K562 (cell line): ENCODE measurements at regions not wholly inside any gene's neighbourhood (a gene's known extent, or its start where the extent isn't known, plus 50 kb on each side); places are given as distances from the start of the nearest gene placed in this dataset.

Experiments
- CHD2 ChIP-seq: IDR thresholded peaks from 2 replicates; pipeline ENCODE4 v1.6.1; 2011; ENCODE audit warnings: low read depth, low read length
- CHD4 ChIP-seq: fragments of 200-600 bp; sonication (generic); IDR thresholded peaks from 3 replicates; pipeline ENCODE4 v1.6.1; 2012; ENCODE audit warnings: low read depth, mild to moderate bottlenecking, mixed read lengths, low read length, inconsistent platforms; ENCODE audit not compliant: insufficient read depth, insufficient replicate concordance, poor library complexity, severe bottlenecking
- CSDE1 ChIP-seq, 2 experiments: fragments of 450-650 bp; IDR thresholded peaks; 2 replicates each; pipeline ENCODE4 v1.6.1; 2016; ENCODE audit warnings: mild to moderate bottlenecking in 1 of 2
- DNMT1 ChIP-seq: fragments of 450-650 bp; IDR thresholded peaks from 2 replicates; pipeline ENCODE4 v1.6.1; 2016; ENCODE audit warnings: antibody characterized with exemption, mild to moderate bottlenecking
- EP400 ChIP-seq: fragments of 450-650 bp; IDR thresholded peaks from 2 replicates; pipeline ENCODE4 v1.6.1; 2017; ENCODE audit warnings: antibody characterized with exemption, mild to moderate bottlenecking, moderate library complexity
- EWSR1 ChIP-seq: fragments of 450-650 bp; IDR thresholded peaks from 2 replicates; pipeline ENCODE4 v1.6.1; 2018; ENCODE audit warnings: borderline replicate concordance, mild to moderate bottlenecking, low read depth, moderate library complexity; ENCODE audit not compliant: partially characterized antibody
- HDGF ChIP-seq: fragments of 450-650 bp; IDR thresholded peaks from 2 replicates; pipeline ENCODE4 v1.6.1; 2016
- MAFK ChIP-seq: IDR thresholded peaks from 2 replicates; pipeline ENCODE4 v1.6.1; 2011; ENCODE audit warnings: low read length, improper control_type of control experiment
- MED1 ChIP-seq: sonication (generic); formaldehyde crosslinking; IDR thresholded peaks from 2 replicates; pipeline ENCODE4 v1.8.1; 2023; ENCODE audit warnings: missing genetic modification reagents, borderline replicate concordance
- MTA2 ChIP-seq: fragments of 450-650 bp; IDR thresholded peaks from 2 replicates; pipeline ENCODE4 v1.6.1; 2016; ENCODE audit warnings: low read depth
- NONO ChIP-seq, 2 experiments: fragments of 200-400 bp in 1 of 2; fragments of 450-650 bp in 1 of 2; formaldehyde crosslinking in 1 of 2; IDR thresholded peaks; 2 replicates each; pipeline ENCODE4 v1.6.1; 2017; ENCODE audit warnings: low read depth in 2 of 2, mild to moderate bottlenecking in 2 of 2, moderate library complexity in 2 of 2, low read length in 1 of 2
- PURB ChIP-seq: sonication (generic); formaldehyde crosslinking; IDR thresholded peaks from 2 replicates; pipeline ENCODE4 v1.9.0; 2021; ENCODE audit warnings: low read depth, mild to moderate bottlenecking, missing genetic modification reagents
- RB1 ChIP-seq: fragments of 450-650 bp; IDR thresholded peaks from 2 replicates; pipeline ENCODE4 v1.6.1; 2017; ENCODE audit warnings: low read depth, mild to moderate bottlenecking
- SMARCA4 ChIP-seq: fragments of 450-650 bp; IDR thresholded peaks from 2 replicates; pipeline ENCODE4 v1.6.1; 2016
- SRSF1 ChIP-seq: fragments of 200-400 bp; formaldehyde crosslinking; IDR thresholded peaks from 2 replicates; pipeline ENCODE4 v1.6.1; 2017; ENCODE audit warnings: mild to moderate bottlenecking, low read depth, low read length, moderate library complexity
- TEAD2 ChIP-seq: fragments of 450-650 bp; IDR thresholded peaks from 2 replicates; pipeline ENCODE4 v1.6.1; 2016; ENCODE audit warnings: missing genetic modification characterization, control low read depth, missing compliant biosample characterization
- TFAM ChIP-seq: fragments of 250-450 bp; sonication (Bioruptor Pico); conservative IDR thresholded peaks from 2 replicates; pipeline ENCODE4 v1.5.0; 2021; ENCODE audit warnings: mild to moderate bottlenecking, moderate library complexity
- TOE1 ChIP-seq, 2 experiments: fragments of 450-650 bp in 1 of 2; sonication (generic) in 1 of 2; formaldehyde crosslinking in 1 of 2; IDR thresholded peaks; 2 replicates each; pipeline versions ENCODE4 v1.7.1 to v1.8.0; 2016 to 2022; ENCODE audit warnings: borderline replicate concordance in 2 of 2, mild to moderate bottlenecking in 2 of 2, antibody characterized with exemption in 1 of 2, inconsistent platforms in 1 of 2, low read depth in 1 of 2, missing genetic modification reagents in 1 of 2, moderate library complexity in 1 of 2
- ZFP30 ChIP-seq: fragments of 250-450 bp; sonication (Bioruptor Pico); IDR thresholded peaks from 2 replicates; pipeline ENCODE4 v1.8.0; 2022; ENCODE audit warnings: moderate library complexity, mild to moderate bottlenecking, inconsistent platforms, borderline replicate concordance
- ZNF12 ChIP-seq: sonication (generic); formaldehyde crosslinking; IDR thresholded peaks from 2 replicates; pipeline ENCODE4 v1.4.0; 2020; ENCODE audit warnings: mild to moderate bottlenecking, missing genetic modification reagents
- ZNF239 ChIP-seq: fragments of 250-450 bp; sonication (Bioruptor Pico); IDR thresholded peaks from 2 replicates; pipeline ENCODE4 v1.4.0; 2020; ENCODE audit warnings: mild to moderate bottlenecking
- ZNF57 ChIP-seq: fragments of 450-650 bp; formaldehyde crosslinking; IDR thresholded peaks from 2 replicates; pipeline ENCODE4 v1.4.0; 2020; ENCODE audit warnings: mild to moderate bottlenecking, moderate library complexity
- ZNF586 ChIP-seq: fragments of 450-650 bp; formaldehyde crosslinking; conservative IDR thresholded peaks from 2 replicates; pipeline ENCODE4 v1.4.0; 2020; ENCODE audit warnings: mild to moderate bottlenecking, moderate library complexity
- TF ChIP-seq, protein P1 (sequence below): IDR thresholded peaks from 3 replicates; pipeline ENCODE4 v1.6.1; 2011; ENCODE audit warnings: borderline replicate concordance, mild to moderate bottlenecking; ENCODE audit not compliant: insufficient read length, insufficient read depth
- TF ChIP-seq, protein P2 (sequence below): fragments of 450-650 bp; IDR thresholded peaks from 2 replicates; pipeline ENCODE4 v1.6.1; 2018; ENCODE audit not compliant: partially characterized antibody

DNA sequence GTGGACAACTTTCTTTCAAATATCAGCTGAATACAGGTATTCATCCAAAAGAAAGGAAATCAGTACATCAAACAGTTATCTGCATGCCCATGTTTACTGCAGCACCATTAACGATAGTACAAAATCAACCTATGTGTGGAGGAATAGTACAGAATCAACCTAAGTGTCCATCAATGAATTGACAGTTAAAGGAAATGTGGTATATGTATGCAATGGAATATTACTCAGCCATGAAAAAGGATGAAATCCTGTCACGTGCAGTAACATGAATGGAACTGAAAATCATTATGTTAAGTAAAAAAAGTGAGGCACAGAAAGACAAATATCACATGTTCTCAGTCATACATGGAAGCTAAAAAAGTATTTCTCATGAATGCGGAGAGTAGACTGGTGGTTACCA is 132.3 kb downstream of the MED15 start (continued):
- TF ChIP-seq SMARCA4, result no peak
- TF ChIP-seq TEAD2, result no peak
- TF ChIP-seq TOE1 (IDR thresholded peaks at IDR 0.05; ENCODE audit: borderline replicate concordance), result no peak
- TF ChIP-seq TOE1 (CRISPR knock-in tag; IDR thresholded peaks at IDR 0.05; ENCODE audit: borderline replicate concordance, low read depth), result 0 out of 2 replicates have a peak, but pooled peaks have one; percentile 73
- no peak for TF ChIP-seq ZNF57 (CRISPR knock-in tag)
- no peak for TF ChIP-seq MAFK
- TF ChIP-seq, protein P1, sequence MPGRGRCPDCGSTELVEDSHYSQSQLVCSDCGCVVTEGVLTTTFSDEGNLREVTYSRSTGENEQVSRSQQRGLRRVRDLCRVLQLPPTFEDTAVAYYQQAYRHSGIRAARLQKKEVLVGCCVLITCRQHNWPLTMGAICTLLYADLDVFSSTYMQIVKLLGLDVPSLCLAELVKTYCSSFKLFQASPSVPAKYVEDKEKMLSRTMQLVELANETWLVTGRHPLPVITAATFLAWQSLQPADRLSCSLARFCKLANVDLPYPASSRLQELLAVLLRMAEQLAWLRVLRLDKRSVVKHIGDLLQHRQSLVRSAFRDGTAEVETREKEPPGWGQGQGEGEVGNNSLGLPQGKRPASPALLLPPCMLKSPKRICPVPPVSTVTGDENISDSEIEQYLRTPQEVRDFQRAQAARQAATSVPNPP, result no peak
- TF ChIP-seq NONO (IDR thresholded peaks at IDR 0.05; ENCODE audit: low read depth in 2 of 2, low read length in 1 of 2), result no peak
- peak; percentile 91; the same call in 1 of the 2 replicates for TF ChIP-seq HDGF
- TF ChIP-seq EP400, result no peak
- no peak for TF ChIP-seq ZNF586
- no peak for TF ChIP-seq EWSR1
- no peak for TF ChIP-seq MTA2
- no peak for TF ChIP-seq CHD2
- TF ChIP-seq PURB, result no peak
- TF ChIP-seq DNMT1, result no peak
- TF ChIP-seq, protein P2, sequence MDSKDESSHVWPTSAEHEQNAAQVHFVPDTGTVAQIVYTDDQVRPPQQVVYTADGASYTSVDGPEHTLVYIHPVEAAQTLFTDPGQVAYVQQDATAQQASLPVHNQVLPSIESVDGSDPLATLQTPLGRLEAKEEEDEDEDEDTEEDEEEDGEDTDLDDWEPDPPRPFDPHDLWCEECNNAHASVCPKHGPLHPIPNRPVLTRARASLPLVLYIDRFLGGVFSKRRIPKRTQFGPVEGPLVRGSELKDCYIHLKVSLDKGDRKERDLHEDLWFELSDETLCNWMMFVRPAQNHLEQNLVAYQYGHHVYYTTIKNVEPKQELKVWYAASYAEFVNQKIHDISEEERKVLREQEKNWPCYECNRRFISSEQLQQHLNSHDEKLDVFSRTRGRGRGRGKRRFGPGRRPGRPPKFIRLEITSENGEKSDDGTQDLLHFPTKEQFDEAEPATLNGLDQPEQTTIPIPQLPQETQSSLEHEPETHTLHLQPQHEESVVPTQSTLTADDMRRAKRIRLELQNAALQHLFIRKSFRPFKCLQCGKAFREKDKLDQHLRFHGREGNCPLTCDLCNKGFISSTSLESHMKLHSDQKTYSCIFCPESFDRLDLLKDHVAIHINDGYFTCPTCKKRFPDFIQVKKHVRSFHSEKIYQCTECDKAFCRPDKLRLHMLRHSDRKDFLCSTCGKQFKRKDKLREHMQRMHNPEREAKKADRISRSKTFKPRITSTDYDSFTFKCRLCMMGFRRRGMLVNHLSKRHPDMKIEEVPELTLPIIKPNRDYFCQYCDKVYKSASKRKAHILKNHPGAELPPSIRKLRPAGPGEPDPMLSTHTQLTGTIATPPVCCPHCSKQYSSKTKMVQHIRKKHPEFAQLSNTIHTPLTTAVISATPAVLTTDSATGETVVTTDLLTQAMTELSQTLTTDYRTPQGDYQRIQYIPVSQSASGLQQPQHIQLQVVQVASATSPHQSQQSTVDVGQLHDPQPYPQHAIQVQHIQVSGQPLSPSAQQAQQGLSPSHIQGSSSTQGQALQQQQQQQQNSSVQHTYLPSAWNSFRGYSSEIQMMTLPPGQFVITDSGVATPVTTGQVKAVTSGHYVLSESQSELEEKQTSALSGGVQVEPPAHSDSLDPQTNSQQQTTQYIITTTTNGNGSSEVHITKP, result no peak
- TF ChIP-seq SRSF1, result no peak
- no peak for TF ChIP-seq ZNF12 (CRISPR knock-in tag)
- TF ChIP-seq CSDE1 (IDR thresholded peaks at IDR 0.05), result no peak; a peak in 1 of 4 replicates
- no peak for TF ChIP-seq ZNF239 (CRISPR knock-in tag)
- TF ChIP-seq TFAM (CRISPR knock-in tag), result no peak
- TF ChIP-seq CHD4, result peak; percentile 99
- no peak for TF ChIP-seq RB1
- TF ChIP-seq ZFP30 (CRISPR knock-in tag), result peak; percentile 48; the same call in 1 of the 2 replicates
- no peak for TF ChIP-seq MED1 (CRISPR knock-in tag)
